K562 (cell line): ENCODE measurements at regions not wholly inside any gene's neighbourhood (a gene's known extent, or its start where the extent isn't known, plus 50 kb on each side); places are given as distances from the start of the nearest gene placed in this dataset.

ENCODE experiments used
- ATAC-seq: fragments of 200-7000 bp; cut with Tn5 transposase; 3 replicates; pipeline ENCODE4 v1.9.1; 2020; ENCODE audit warnings: moderate library complexity
- BruUV-seq: library from RNA; stranded (reverse); fragments of 400-500 nt; replicated peaks from 2 replicates; lab custom pipeline; 2021; lab: Mats Ljungman, UMichigan
- CTCF ChIA-PET: fragments of 300-600 bp; formaldehyde crosslinking; extraction: SDS; loops from one replicate; lab custom pipeline; 2021; ENCODE audit warnings: low intra/inter-chr PET ratio; lab: Yijun Ruan, JAX
- POLR2A ChIA-PET: fragments of 300-600, 350-650 bp; sonication (Branson Sonifier 250); formaldehyde crosslinking; extraction: SDS; loops from one replicate; lab custom pipeline; 2021; ENCODE audit warnings: antibody characterized with exemption, inconsistent platforms; lab: Yijun Ruan, JAX
- DNase-seq, 4 experiments: peaks; one replicate each; pipeline versions ENCODE4 v3.0.0 to v3.0.0-alpha.2; 2011 to 2018; ENCODE audit warnings: low spot score in 3 of 4, mixed read lengths in 3 of 4; ENCODE audit errors: extremely low read depth in 1 of 4
- FAIRE-seq: peaks from 2 replicates; lab custom pipeline; 2011; peaks lifted over from hg19 to GRCh38; lab: Jason Lieb, UNC
- H2AFZ ChIP-seq: 2 replicates; pipeline ENCODE4 v1.6.0; 2011; ENCODE audit warnings: low read depth, low read length, control low read depth, inconsistent platforms
- H3K27ac ChIP-seq: fragments of 200-600 bp; 3 replicates; pipeline ENCODE4 v1.8.0; 2011; ENCODE audit warnings: low read depth, mild to moderate bottlenecking, control low read depth, inconsistent platforms, low read length, moderate library complexity, mixed read lengths; ENCODE audit errors: extremely low read depth
- H3K27me3 ChIP-seq, 2 experiments: fragments of 300-600 bp in 1 of 2; 2 replicates in 1 of 2; 3 replicates in 1 of 2; pipeline versions ENCODE4 v1.6.0 to v1.8.0; 2011; ENCODE audit warnings: inconsistent platforms in 2 of 2, low read length in 2 of 2, mild to moderate bottlenecking in 1 of 2, mixed read lengths in 1 of 2, moderate library complexity in 1 of 2; ENCODE audit not compliant: control insufficient read depth in 2 of 2, insufficient read depth in 2 of 2
- H3K36me3 ChIP-seq: fragments of 300-600 bp; 3 replicates; pipeline ENCODE4 v1.8.0; 2011; ENCODE audit warnings: mild to moderate bottlenecking, low read length, inconsistent platforms; ENCODE audit not compliant: control insufficient read depth, insufficient read depth
- H3K4me1 ChIP-seq, 2 experiments: fragments of 200-600 bp in 1 of 2; replicated peaks in 1 of 2; 2 replicates in 1 of 2; 3 replicates in 1 of 2; pipeline versions ENCODE4 v1.5.1 to v1.8.0; 2011; ENCODE audit warnings: inconsistent platforms in 2 of 2, low read length in 2 of 2, mild to moderate bottlenecking in 1 of 2, mixed read lengths in 1 of 2, moderate library complexity in 1 of 2; ENCODE audit not compliant: control insufficient read depth in 2 of 2, insufficient read depth in 2 of 2
- H3K4me2 ChIP-seq: 2 replicates; pipeline ENCODE4 v1.6.1; 2011; ENCODE audit warnings: low read length, control low read depth, inconsistent platforms, mixed read lengths; ENCODE audit not compliant: insufficient read depth
- H3K4me3 ChIP-seq: fragments of 200-600 bp; sonication (generic), shearing (Covaris generic); 2 replicates; pipeline ENCODE4 v1.5.1; 2016; ENCODE audit warnings: control low read depth, inconsistent platforms
- H3K79me2 ChIP-seq: fragments of 200-600 bp; 3 replicates; pipeline ENCODE4 v1.8.0; 2011; ENCODE audit warnings: low read length, inconsistent platforms; ENCODE audit not compliant: control insufficient read depth, insufficient read depth
- H3K9ac ChIP-seq, 2 experiments: 2 replicates each; pipeline versions ENCODE4 v1.6.0 to v1.6.1; 2011; ENCODE audit warnings: low read depth in 2 of 2, low read length in 2 of 2, control low read depth in 1 of 2, inconsistent platforms in 1 of 2, mild to moderate bottlenecking in 1 of 2, mixed read lengths in 1 of 2; ENCODE audit not compliant: insufficient read depth in 1 of 2
- H3K9me1 ChIP-seq: one replicate; pipeline ENCODE4 v1.6.0; 2011; ENCODE audit warnings: inconsistent platforms, mild to moderate bottlenecking, low read length, moderate library complexity; ENCODE audit not compliant: control insufficient read depth, insufficient read depth
- H3K9me3 ChIP-seq: replicated peaks from 2 replicates; pipeline ENCODE4 v1.5.1; 2011; ENCODE audit warnings: low read depth, low read length, inconsistent platforms; ENCODE audit not compliant: control insufficient read depth, insufficient read depth
- H4K20me1 ChIP-seq: replicated peaks from 2 replicates; pipeline ENCODE4 v1.6.1; 2011; ENCODE audit warnings: low read length, inconsistent platforms, mixed read lengths; ENCODE audit not compliant: control insufficient read depth, insufficient read depth
- CBX2 ChIP-seq: fragments of 200-600 bp; sonication (generic); IDR thresholded peaks from one replicate; pipeline ENCODE4 v1.6.1; 2012; ENCODE audit warnings: mild to moderate bottlenecking, low read length, inconsistent platforms; ENCODE audit not compliant: insufficient read depth, poor library complexity, severe bottlenecking
- JUND ChIP-seq, 2 experiments: IDR thresholded peaks; 2 replicates in 1 of 2; 3 replicates in 1 of 2; pipeline ENCODE4 v1.6.1; 2011; ENCODE audit warnings: borderline replicate concordance in 2 of 2, low read depth in 2 of 2, low read length in 2 of 2, improper control_type of control experiment in 1 of 2, missing biosample characterization in 1 of 2, missing genetic modification characterization in 1 of 2, missing genetic modification reagents in 1 of 2
- KLF13 ChIP-seq: fragments of 450-650 bp; IDR thresholded peaks from 2 replicates; pipeline ENCODE4 v1.6.1; 2016; ENCODE audit warnings: missing genetic modification characterization, low read depth, mild to moderate bottlenecking, missing compliant biosample characterization, moderate library complexity, borderline replicate concordance
- NR1H2 ChIP-seq: sonication (generic); formaldehyde crosslinking; IDR thresholded peaks from 2 replicates; pipeline ENCODE4 v1.4.0; 2020; ENCODE audit warnings: mild to moderate bottlenecking, missing genetic modification reagents
- PPARD ChIP-seq: fragments of 250-450 bp; sonication (Bioruptor Pico); IDR thresholded peaks from 2 replicates; pipeline ENCODE4 v1.8.0; 2022; ENCODE audit warnings: inconsistent platforms, mild to moderate bottlenecking, moderate library complexity
- RBM25 ChIP-seq: fragments of 200-400 bp; formaldehyde crosslinking; IDR thresholded peaks from 2 replicates; pipeline ENCODE4 v1.6.1; 2018; ENCODE audit warnings: low read length, low read depth, moderate library complexity; ENCODE audit not compliant: severe bottlenecking
- TARDBP ChIP-seq: fragments of 450-650 bp; IDR thresholded peaks from 2 replicates; pipeline ENCODE4 v1.6.1; 2016
- ZNF561 ChIP-seq: fragments of 450-650 bp; formaldehyde crosslinking; conservative IDR thresholded peaks from 2 replicates; pipeline ENCODE4 v1.4.0; 2020; ENCODE audit warnings: mild to moderate bottlenecking, moderate library complexity
- WGBS: fragments of 100-300 bp; shearing (Covaris generic); methylation state at CpG from one replicate; pipeline ENCODE4 v1.1.6; 2016; ENCODE audit warnings: low coverage, mixed read lengths; ENCODE audit not compliant: insufficient coverage; ENCODE audit errors: missing lambda C conversion rate; 5-methylcytosine and 5-hydroxymethylcytosine counted together
- in situ Hi-C: fragments of 300-500 bp; cut with MboI; formaldehyde crosslinking; loops from 4 replicates; pipeline ENCODE4 v1.15.0; 2018; ENCODE audit warnings: inconsistent platforms, mixed read lengths
- intact Hi-C: fragments of 100-400 bp; cut with micrococcal nuclease; formaldehyde crosslinking; loops from 2 replicates; pipeline ENCODE4 v1.14.2; 2022
- TF ChIP-seq, protein P1 (sequence below): fragments of 250-450 bp; sonication (Bioruptor Pico); IDR thresholded peaks from 2 replicates; pipeline ENCODE4 v1.4.0; 2020; ENCODE audit warnings: mild to moderate bottlenecking

- no peaks in the 10 kb centered on the region; the same call in 1 of the 2 replicates for H4K20me1 ChIP-seq
- ATAC-seq (no peak), FAIRE-seq (no peak), DNase-seq (no peak)
- no peak overlapping the region for H3K27ac ChIP-seq
- no peak overlapping the region for H3K4me2 ChIP-seq
- H3K27me3 ChIP-seq = no peaks in the 10 kb centered on the region
- TF ChIP-seq CBX2 = no peak
- no peak overlapping the region for H3K4me3 ChIP-seq
- H3K4me1 ChIP-seq = no peaks in the 10 kb centered on the region
- ChIA-PET POLR2A (no interaction called here), CTCF (no interaction called here)
- H3K9me1 ChIP-seq = no peaks in the 10 kb centered on the region
- no peaks in the 10 kb centered on the region for H3K79me2 ChIP-seq
- H3K9me3 ChIP-seq = no peaks in the 10 kb centered on the region
- in situ Hi-C loops (loop anchor here (10.0 kb wide), 1 partner anchor 1685 kb away; no protein-coding TSS in a partner anchor), intact Hi-C loops (no loop called here)
- H3K9ac ChIP-seq = no peak overlapping the region
- WGBS = 1% methylated on average over 4 of the region's 4 CpGs
- no peak overlapping the region for H2AFZ ChIP-seq
- no TSS peak for BruUV-seq
- no peaks in the 10 kb centered on the region for H3K36me3 ChIP-seq
Observed at GRCh38 chr5:96199713-96200183, 233.3 kb downstream of the PCSK1 start.

- ChIA-PET CTCF (no interaction called here), POLR2A (no interaction called here)
- no peak overlapping the region for H3K4me2 ChIP-seq
- no peak overlapping the region for H2AFZ ChIP-seq
- no peak overlapping the region for H3K9ac ChIP-seq
- in situ Hi-C loops (loop anchor here (10.0 kb wide), 1 partner anchor 1684 kb away; no protein-coding TSS in a partner anchor), intact Hi-C loops (no loop called here)
- no peaks in the 10 kb centered on the region for H3K36me3 ChIP-seq
- H3K9me1 ChIP-seq = no peaks in the 10 kb centered on the region
- H4K20me1 ChIP-seq = no peaks in the 10 kb centered on the region; the same call in 1 of the 2 replicates
- FAIRE-seq (no peak), ATAC-seq (no peak), DNase-seq (no peak)
- no peaks in the 10 kb centered on the region for H3K79me2 ChIP-seq
- no peak overlapping the region for H3K4me3 ChIP-seq
- H3K4me1 ChIP-seq = no peaks in the 10 kb centered on the region
- no peaks in the 10 kb centered on the region for H3K27me3 ChIP-seq
- BruUV-seq = no TSS peak
- no peaks in the 10 kb centered on the region for H3K9me3 ChIP-seq
- 0% methylated on average over 3 of the region's 3 CpGs for WGBS
- H3K27ac ChIP-seq = no peak overlapping the region
- no peak for TF ChIP-seq KLF13
- TF ChIP-seq, protein P1, sequence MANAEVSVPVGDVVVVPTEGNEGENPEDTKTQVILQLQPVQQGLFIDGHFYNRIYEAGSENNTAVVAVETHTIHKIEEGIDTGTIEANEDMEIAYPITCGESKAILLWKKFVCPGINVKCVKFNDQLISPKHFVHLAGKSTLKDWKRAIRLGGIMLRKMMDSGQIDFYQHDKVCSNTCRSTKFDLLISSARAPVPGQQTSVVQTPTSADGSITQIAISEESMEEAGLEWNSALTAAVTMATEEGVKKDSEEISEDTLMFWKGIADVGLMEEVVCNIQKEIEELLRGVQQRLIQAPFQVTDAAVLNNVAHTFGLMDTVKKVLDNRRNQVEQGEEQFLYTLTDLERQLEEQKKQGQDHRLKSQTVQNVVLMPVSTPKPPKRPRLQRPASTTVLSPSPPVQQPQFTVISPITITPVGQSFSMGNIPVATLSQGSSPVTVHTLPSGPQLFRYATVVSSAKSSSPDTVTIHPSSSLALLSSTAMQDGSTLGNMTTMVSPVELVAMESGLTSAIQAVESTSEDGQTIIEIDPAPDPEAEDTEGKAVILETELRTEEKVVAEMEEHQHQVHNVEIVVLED = no peak
- TF ChIP-seq TARDBP = no peak
- no peak for TF ChIP-seq NR1H2 (CRISPR knock-in tag)
- no peak for TF ChIP-seq ZNF561 (CRISPR knock-in tag)
- TF ChIP-seq PPARD (CRISPR knock-in tag) = no peak
- no peak for TF ChIP-seq RBM25
- TF ChIP-seq JUND (IDR thresholded peaks at IDR 0.05; ENCODE audit: borderline replicate concordance, low read depth, low read length) = no peak
- TF ChIP-seq JUND (tag; IDR thresholded peaks at IDR 0.05; ENCODE audit: borderline replicate concordance, low read depth, low read length) = no peak
Observed at GRCh38 chr5:96198356-96199058, 234.5 kb downstream of the PCSK1 start.
